ENCODE measurements at regions not wholly inside any gene's neighbourhood (a gene's known extent, or its start where the extent isn't known, plus 50 kb on each side); places are given as distances from the start of the nearest gene placed in this dataset.

GRCh38 chr10:30759423-30759822 lies 129.9 kb upstream of the LYZL2 start:
- Histone ChIP-seq H3K36me3 (ENCODE audit: low read depth) (no peaks in the 10 kb centered on the region), H3K4me3 (ENCODE audit: severe bottlenecking) (no peak overlapping the region), H3K27ac (ENCODE audit: poor library complexity, severe bottlenecking) (no peak overlapping the region), H3K4me1 (ENCODE audit: insufficient read depth, poor library complexity, severe bottlenecking) (no peaks in the 10 kb centered on the region), H3K27me3 (ENCODE audit: insufficient read depth, poor library complexity, severe bottlenecking) (no peaks in the 10 kb centered on the region), H3K9me3 (ENCODE audit: severe bottlenecking) (no peaks in the 10 kb centered on the region)
- DNase-seq (ENCODE audit: low spot score), result no peak
- TF ChIP-seq CTCF (IDR thresholded peaks at IDR 0.05; ENCODE audit: poor library complexity, severe bottlenecking), result no peak
- no peak for ATAC-seq (ENCODE audit: low read depth)

- no peak for TF ChIP-seq CTCF (IDR thresholded peaks at IDR 0.05; ENCODE audit: poor library complexity, severe bottlenecking)
- Histone ChIP-seq H3K27me3 (ENCODE audit: insufficient read depth, poor library complexity, severe bottlenecking) (no peaks in the 10 kb centered on the region), H3K4me1 (ENCODE audit: insufficient read depth, poor library complexity, severe bottlenecking) (no peaks in the 10 kb centered on the region), H3K9me3 (ENCODE audit: severe bottlenecking) (no peaks in the 10 kb centered on the region), H3K27ac (ENCODE audit: poor library complexity, severe bottlenecking) (no peak overlapping the region), H3K36me3 (ENCODE audit: low read depth) (no peaks in the 10 kb centered on the region), H3K4me3 (ENCODE audit: severe bottlenecking) (no peak overlapping the region)
- ATAC-seq (ENCODE audit: low read depth), result no peak
- no peak for DNase-seq (ENCODE audit: low spot score)
Observed at GRCh38 chr10:30758338-30758737, 128.8 kb upstream of the LYZL2 start.

GRCh38 chr10:30756896-30757295 lies 127.3 kb upstream of the LYZL2 start:
- no peaks in the 10 kb centered on the region for H3K36me3 ChIP-seq (ENCODE audit: low read depth)
- H3K27ac ChIP-seq (ENCODE audit: poor library complexity, severe bottlenecking), result no peak overlapping the region
- H3K4me1 ChIP-seq (ENCODE audit: insufficient read depth, poor library complexity, severe bottlenecking), result no peaks in the 10 kb centered on the region
- ATAC-seq (ENCODE audit: low read depth) (no peak), DNase-seq (ENCODE audit: low spot score) (no peak)
- no peaks in the 10 kb centered on the region for H3K9me3 ChIP-seq (ENCODE audit: severe bottlenecking)
- no peaks in the 10 kb centered on the region for H3K27me3 ChIP-seq (ENCODE audit: insufficient read depth, poor library complexity, severe bottlenecking)
- H3K4me3 ChIP-seq (ENCODE audit: severe bottlenecking), result no peak overlapping the region
- TF ChIP-seq CTCF (IDR thresholded peaks at IDR 0.05; ENCODE audit: poor library complexity, severe bottlenecking), result no peak

GRCh38 chr10:30756151-30756550 lies 126.6 kb upstream of the LYZL2 start:
- Histone ChIP-seq H3K27me3 (ENCODE audit: insufficient read depth, poor library complexity, severe bottlenecking) (no peaks in the 10 kb centered on the region), H3K4me3 (ENCODE audit: severe bottlenecking) (no peak overlapping the region), H3K9me3 (ENCODE audit: severe bottlenecking) (no peaks in the 10 kb centered on the region), H3K36me3 (ENCODE audit: low read depth) (no peaks in the 10 kb centered on the region), H3K4me1 (ENCODE audit: insufficient read depth, poor library complexity, severe bottlenecking) (no peaks in the 10 kb centered on the region), H3K27ac (ENCODE audit: poor library complexity, severe bottlenecking) (no peak overlapping the region)
- no peak for DNase-seq (ENCODE audit: low spot score)
- no peak for ATAC-seq (ENCODE audit: low read depth)
- TF ChIP-seq CTCF (IDR thresholded peaks at IDR 0.05; ENCODE audit: poor library complexity, severe bottlenecking), result no peak

GRCh38 chr10:30755441-30755953 lies 125.9 kb upstream of the LYZL2 start:
- H3K9me3 ChIP-seq (ENCODE audit: severe bottlenecking), result no peaks in the 10 kb centered on the region
- TF ChIP-seq CTCF (IDR thresholded peaks at IDR 0.05; ENCODE audit: poor library complexity, severe bottlenecking), result no peak
- H3K4me3 ChIP-seq (ENCODE audit: severe bottlenecking), result no peak overlapping the region
- H3K4me1 ChIP-seq (ENCODE audit: insufficient read depth, poor library complexity, severe bottlenecking), result no peaks in the 10 kb centered on the region
- no peak for DNase-seq (ENCODE audit: low spot score)
- H3K27ac ChIP-seq (ENCODE audit: poor library complexity, severe bottlenecking), result no peak overlapping the region
- H3K36me3 ChIP-seq (ENCODE audit: low read depth), result no peaks in the 10 kb centered on the region
- no peak for ATAC-seq (ENCODE audit: low read depth)
- no peaks in the 10 kb centered on the region for H3K27me3 ChIP-seq (ENCODE audit: insufficient read depth, poor library complexity, severe bottlenecking)
